GM06990 (cell line): ENCODE measurements at regions not wholly inside any gene's neighbourhood (a gene's known extent, or its start where the extent isn't known, plus 50 kb on each side); places are given as distances from the start of the nearest gene placed in this dataset.
"Not testable (repeated sequence)": the region's sequence is repeated elsewhere in the genome, so short reads cannot be mapped to it uniquely, and the experiment has no call there.

Experiments used
- DNase-seq: peaks from one replicate; pipeline ENCODE4 v3.0.0-alpha.2; 2011; ENCODE audit not compliant: insufficient read length; ENCODE audit errors: extremely low read depth
- H3K27me3 ChIP-seq: replicated peaks from 2 replicates; pipeline ENCODE4 v1.6.0; 2011; ENCODE audit warnings: low read length; ENCODE audit not compliant: control insufficient read depth, insufficient read depth
- H3K36me3 ChIP-seq: 2 replicates; pipeline ENCODE4 v1.5.1; 2011; ENCODE audit warnings: low read length; ENCODE audit not compliant: control insufficient read depth, insufficient read depth
- H3K4me3 ChIP-seq: replicated peaks from 2 replicates; pipeline ENCODE4 v1.5.1; 2011; ENCODE audit warnings: low read depth, mild to moderate bottlenecking, control low read depth, low read length
- TF ChIP-seq, protein P1 (sequence below): IDR thresholded peaks from 2 replicates; pipeline ENCODE4 v1.5.1; 2011; ENCODE audit warnings: low read length, control low read depth, mild to moderate bottlenecking, inconsistent platforms; ENCODE audit not compliant: insufficient read depth, poor library complexity, severe bottlenecking

- no peak for DNase-seq
- H3K27me3 ChIP-seq: no peaks in the 10 kb centered on the region
- no peaks in the 10 kb centered on the region for H3K36me3 ChIP-seq
- TF ChIP-seq, protein P1, sequence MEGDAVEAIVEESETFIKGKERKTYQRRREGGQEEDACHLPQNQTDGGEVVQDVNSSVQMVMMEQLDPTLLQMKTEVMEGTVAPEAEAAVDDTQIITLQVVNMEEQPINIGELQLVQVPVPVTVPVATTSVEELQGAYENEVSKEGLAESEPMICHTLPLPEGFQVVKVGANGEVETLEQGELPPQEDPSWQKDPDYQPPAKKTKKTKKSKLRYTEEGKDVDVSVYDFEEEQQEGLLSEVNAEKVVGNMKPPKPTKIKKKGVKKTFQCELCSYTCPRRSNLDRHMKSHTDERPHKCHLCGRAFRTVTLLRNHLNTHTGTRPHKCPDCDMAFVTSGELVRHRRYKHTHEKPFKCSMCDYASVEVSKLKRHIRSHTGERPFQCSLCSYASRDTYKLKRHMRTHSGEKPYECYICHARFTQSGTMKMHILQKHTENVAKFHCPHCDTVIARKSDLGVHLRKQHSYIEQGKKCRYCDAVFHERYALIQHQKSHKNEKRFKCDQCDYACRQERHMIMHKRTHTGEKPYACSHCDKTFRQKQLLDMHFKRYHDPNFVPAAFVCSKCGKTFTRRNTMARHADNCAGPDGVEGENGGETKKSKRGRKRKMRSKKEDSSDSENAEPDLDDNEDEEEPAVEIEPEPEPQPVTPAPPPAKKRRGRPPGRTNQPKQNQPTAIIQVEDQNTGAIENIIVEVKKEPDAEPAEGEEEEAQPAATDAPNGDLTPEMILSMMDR: no peak
- H3K4me3 ChIP-seq: no peak overlapping the region
These were observed 313.4 kb upstream of the IL12A start for GRCh38 chr3:159675285-159675684.

DNA sequence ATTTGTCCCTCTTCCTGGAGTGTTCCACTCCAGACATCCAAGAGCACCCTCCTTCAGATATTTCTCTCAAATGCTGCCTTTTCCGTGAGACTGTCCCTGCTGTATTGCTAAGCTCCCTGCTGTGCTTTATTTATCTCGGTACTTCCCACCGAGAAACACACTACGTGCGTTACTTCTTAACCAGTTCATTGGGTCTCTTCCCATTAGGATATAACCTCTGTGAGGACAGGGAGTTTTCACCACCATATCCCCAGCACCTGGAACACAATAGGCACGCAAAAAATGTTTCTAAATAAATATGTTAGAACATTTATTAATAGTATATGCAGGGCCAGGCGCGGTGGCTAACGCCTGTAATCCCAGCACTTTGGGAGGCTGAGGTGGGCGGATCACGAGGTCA is 308.7 kb upstream of the IL12A start:
- DNase-seq: no peak
- Histone ChIP-seq H3K27me3 (no peaks in the 10 kb centered on the region), H3K36me3 (no peaks in the 10 kb centered on the region), H3K4me3 (no peak overlapping the region)
- TF ChIP-seq, protein P1: no peak

DNA sequence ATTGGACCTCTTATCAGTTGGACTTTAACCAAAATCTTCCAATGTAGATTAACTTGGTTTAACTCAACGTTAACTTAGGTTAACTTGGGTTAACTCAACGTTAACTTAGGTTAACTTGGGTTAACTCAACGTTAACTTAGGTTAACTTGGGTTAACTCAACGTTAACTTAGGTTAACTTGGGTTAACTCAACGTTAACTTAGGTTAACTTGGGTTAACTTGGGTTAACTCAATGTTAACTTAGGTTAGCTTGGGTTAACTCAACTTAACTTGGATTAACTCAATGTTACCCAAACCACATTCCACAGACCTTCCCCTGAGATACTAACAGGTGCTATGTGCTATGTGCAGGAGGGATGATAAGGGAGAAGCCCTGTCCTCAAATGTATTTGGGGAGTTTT is 306.9 kb upstream of the IL12A start:
- H3K36me3 ChIP-seq, DNase-seq, H3K4me3 ChIP-seq, H3K27me3 ChIP-seq: not testable (repeated sequence)

- Histone ChIP-seq H3K36me3 (no peaks in the 10 kb centered on the region), H3K4me3 (no peak overlapping the region), H3K27me3 (no peaks in the 10 kb centered on the region)
- TF ChIP-seq, protein P1: no peak
- DNase-seq: no peak
These were observed 302.8 kb upstream of the IL12A start for GRCh38 chr3:159685801-159686200.

- Histone ChIP-seq H3K36me3 (no peaks in the 10 kb centered on the region), H3K4me3 (no peak overlapping the region), H3K27me3 (no peaks in the 10 kb centered on the region)
- DNase-seq: no peak
- TF ChIP-seq, protein P1: no peak
These were observed 295.4 kb upstream of the IL12A start for GRCh38 chr3:159693226-159693625.

- TF ChIP-seq, protein P1: no peak
- Histone ChIP-seq H3K4me3 (no peak overlapping the region), H3K27me3 (no peaks in the 10 kb centered on the region; the same call in 1 of the 2 replicates), H3K36me3 (no peaks in the 10 kb centered on the region)
- no peak for DNase-seq
These were observed 276.9 kb upstream of the IL12A start for GRCh38 chr3:159711560-159712333.
